Thyroid gland (tissue), 4 donors: ENCODE measurements at regions not wholly inside any gene's neighbourhood (a gene's known extent, or its start where the extent isn't known, plus 50 kb on each side); places are given as distances from the start of the nearest gene placed in this dataset.

Source experiments
- DNase-seq, 2 donors: peaks; one replicate each; pipeline ENCODE4 v3.0.0-alpha.2; 2019
- H3K27ac ChIP-seq, 3 donors: fragments of 200-600 bp; sonication (generic); 1 replicate in 2 of 3; 2 replicates in 1 of 3; pipeline ENCODE4 v1.5.1; 2016 to 2019; ENCODE audit warnings: mild to moderate bottlenecking in 1 of 3, moderate library complexity in 1 of 3
- H3K27me3 ChIP-seq: fragments of 200-600 bp; sonication (generic); one replicate; pipeline ENCODE4 v1.5.1; 2019
- H3K36me3 ChIP-seq, 2 donors: fragments of 200-600 bp; sonication (generic); one replicate each; pipeline ENCODE4 v1.5.1; 2016 to 2019
- H3K4me1 ChIP-seq, 2 donors: fragments of 200-600 bp; sonication (generic); one replicate each; pipeline ENCODE4 v1.5.1; 2017 to 2019
- H3K4me3 ChIP-seq, 3 donors: fragments of 200-600 bp; sonication (generic); replicated peaks in 1 of 3; 1 replicate in 2 of 3; 2 replicates in 1 of 3; pipeline ENCODE4 v1.5.1; 2016; ENCODE audit warnings: mild to moderate bottlenecking in 1 of 3
- H3K9me3 ChIP-seq: fragments of 200-600 bp; sonication (generic); one replicate; pipeline ENCODE4 v1.5.1; 2017
- CTCF ChIP-seq, 6 experiments: fragments of 200-600 bp in 3 of 6; fragments of 450-650 bp in 3 of 6; sonication (generic) in 3 of 6; IDR thresholded peaks; one replicate each; pipeline ENCODE4 v1.5.1; 2016 to 2019; ENCODE audit warnings: antibody characterized with exemption in 6 of 6, mild to moderate bottlenecking in 2 of 6, inconsistent platforms in 1 of 6, moderate library complexity in 1 of 6
- POLR2A ChIP-seq, 2 donors: fragments of 450-650 bp; IDR thresholded peaks; one replicate each; pipeline ENCODE4 v1.6.1; 2017; ENCODE audit warnings: antibody characterized with exemption in 2 of 2, mild to moderate bottlenecking in 2 of 2, moderate library complexity in 1 of 2
- WGBS, 2 donors: methylation state at CpG; one replicate each; pipeline ENCODE4 v1.1.5; 2017; 5-methylcytosine and 5-hydroxymethylcytosine counted together
- intact Hi-C: fragments of 100-400 bp; cut with DNase I; formaldehyde crosslinking; loops from one replicate; pipeline ENCODE4 v1.15.1; 2023

DNA sequence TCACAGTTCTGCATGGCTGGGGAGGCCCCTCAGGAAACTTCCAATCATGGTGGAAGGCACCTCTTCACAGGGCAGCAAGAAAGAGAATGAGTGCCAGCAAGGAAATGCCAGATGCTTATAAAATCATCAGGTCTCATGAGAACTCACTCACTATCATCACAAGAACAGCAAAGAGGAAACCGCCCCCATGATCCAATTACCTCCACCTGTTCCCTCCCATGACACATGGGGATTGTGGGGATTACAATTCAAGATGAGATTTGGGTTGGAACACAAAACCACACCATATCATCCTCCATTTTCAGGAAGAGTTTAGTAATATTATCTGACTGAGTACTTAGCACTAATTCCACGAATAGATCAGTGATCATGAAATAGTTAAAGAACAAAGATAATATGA is 244.2 kb downstream of the LMO4 start:
- no peak overlapping the region for H3K27ac ChIP-seq
- H3K4me3 ChIP-seq = no peak overlapping the region
- H3K9me3 ChIP-seq = no peaks in the 10 kb centered on the region
- intact Hi-C loops = no loop called here
- 89% methylated on average over 2 of the region's 2 CpGs for WGBS, 2 donors
- H3K4me1 ChIP-seq = no peaks in the 10 kb centered on the region
- no peak for DNase-seq
- TF ChIP-seq POLR2A (IDR thresholded peaks at IDR 0.05) = no peak
- TF ChIP-seq CTCF (IDR thresholded peaks at IDR 0.05) = no peak
- no peaks in the 10 kb centered on the region for H3K27me3 ChIP-seq
- H3K36me3 ChIP-seq = no peaks in the 10 kb centered on the region

GRCh38 chr1:87575528-87575927 is 246.8 kb downstream of the LMO4 start:
- Histone ChIP-seq H3K4me3 (no peak overlapping the region), H3K27me3 (no peaks in the 10 kb centered on the region), H3K4me1 (no peaks in the 10 kb centered on the region), H3K9me3 (no peaks in the 10 kb centered on the region), H3K36me3 (no peaks in the 10 kb centered on the region), H3K27ac (no peak overlapping the region)
- no peak for DNase-seq
- TF ChIP-seq POLR2A (IDR thresholded peaks at IDR 0.05) = no peak
- no peak for TF ChIP-seq CTCF (IDR thresholded peaks at IDR 0.05)
- WGBS, 2 donors = 45% methylated on average over 3 of the region's 3 CpGs
- intact Hi-C loops = no loop called here

GRCh38 chr1:87578464-87578863 is 249.8 kb downstream of the LMO4 start:
- Histone ChIP-seq H3K9me3 (no peaks in the 10 kb centered on the region), H3K4me3 (no peak overlapping the region), H3K27ac (no peak overlapping the region), H3K27me3 (no peaks in the 10 kb centered on the region), H3K36me3 (no peaks in the 10 kb centered on the region), H3K4me1 (no peaks in the 10 kb centered on the region)
- WGBS, 2 donors = 25 to 26% methylated on average over 3 of the region's 3 CpGs
- no peak for TF ChIP-seq POLR2A (IDR thresholded peaks at IDR 0.05)
- no peak for TF ChIP-seq CTCF (IDR thresholded peaks at IDR 0.05)
- no peak for DNase-seq
- intact Hi-C loops = no loop called here

DNA sequence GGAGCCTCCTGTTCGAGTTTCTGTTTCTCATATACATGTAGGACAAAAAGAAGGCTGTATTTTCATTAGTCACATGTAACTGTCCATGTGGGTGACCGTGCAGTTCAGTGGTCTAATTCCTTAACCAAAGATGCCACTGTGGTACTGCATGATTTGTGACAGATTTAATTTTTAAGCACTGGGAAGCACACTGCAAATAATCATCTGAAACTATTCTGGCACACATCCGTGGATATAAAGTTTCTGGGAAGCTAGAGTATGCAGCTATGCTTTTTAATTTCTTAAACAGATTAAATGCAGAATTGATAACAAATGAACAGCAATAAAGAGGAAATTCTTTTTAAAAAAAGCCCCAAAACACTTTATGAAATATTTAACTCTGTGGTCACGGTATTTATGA is 254.8 kb downstream of the LMO4 start:
- Histone ChIP-seq H3K36me3 (no peaks in the 10 kb centered on the region), H3K4me1 (no peaks in the 10 kb centered on the region), H3K9me3 (no peaks in the 10 kb centered on the region), H3K4me3 (no peak overlapping the region), H3K27ac (no peak overlapping the region), H3K27me3 (no peaks in the 10 kb centered on the region)
- no peak for TF ChIP-seq CTCF (IDR thresholded peaks at IDR 0.05)
- intact Hi-C loops = no loop called here
- 76 to 84% methylated on average over 4 of the region's 4 CpGs for WGBS, 2 donors
- DNase-seq = no peak

DNA sequence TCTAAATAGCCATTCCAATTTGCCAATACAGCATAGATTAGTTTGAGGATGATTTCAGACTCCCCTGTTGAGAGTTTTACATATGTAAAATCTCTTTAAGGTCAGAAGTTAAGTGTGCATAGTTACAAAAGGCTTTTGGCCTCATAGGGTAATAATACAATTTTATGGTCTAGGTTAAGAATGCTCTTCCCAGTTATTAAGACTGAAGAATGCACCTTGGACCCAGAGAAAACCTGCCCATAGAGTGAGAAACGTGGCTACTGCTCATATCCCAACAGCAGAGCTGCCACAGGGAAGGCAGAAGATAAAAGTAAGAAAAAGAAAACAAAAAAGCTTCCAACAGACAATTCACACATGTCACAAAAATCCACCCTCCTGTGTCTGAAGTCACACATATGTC is 255.9 kb downstream of the LMO4 start:
- Histone ChIP-seq H3K4me1 (peaks cover 0 to 5% of the 10 kb centered on the region in 2 donors), H3K27ac (no peak overlapping the region), H3K4me3 (no peak overlapping the region), H3K9me3 (no peaks in the 10 kb centered on the region), H3K27me3 (no peaks in the 10 kb centered on the region), H3K36me3 (no peaks in the 10 kb centered on the region)
- 81 to 88% methylated on average over 1 of the region's 1 CpG for WGBS, 2 donors
- DNase-seq = no peak
- intact Hi-C loops = no loop called here
- TF ChIP-seq POLR2A (IDR thresholded peaks at IDR 0.05) (no peak), CTCF (IDR thresholded peaks at IDR 0.05) (no peak)
